ENCODE measurements at regions not wholly inside any gene's neighbourhood (a gene's known extent, or its start where the extent isn't known, plus 50 kb on each side); places are given as distances from the start of the nearest gene placed in this dataset.

GRCh38 chr6:20349225-20349624 is 52.5 kb upstream of the E2F3 start:
- H3K27me3 ChIP-seq (ENCODE audit: insufficient read depth), result no peaks in the 10 kb centered on the region
- no peaks in the 10 kb centered on the region for H4K20me1 ChIP-seq (replicated peaks; ENCODE audit: insufficient read depth)
- no peak for ATAC-seq
- no peaks in the 10 kb centered on the region for H3K79me2 ChIP-seq (replicated peaks; ENCODE audit: insufficient read depth)
- H3K27ac ChIP-seq (ENCODE audit: low read depth), result no peak overlapping the region
- no peak overlapping the region for H3K4me3 ChIP-seq
- peaks cover 8% of the 10 kb centered on the region for H3K27me3 Mint-ChIP-seq (ENCODE audit: insufficient read depth, low read depth, poor library complexity)
- no peak for DNase-seq (ENCODE audit: low spot score)
- H3K9me3 Mint-ChIP-seq, result no peaks in the 10 kb centered on the region
- no peaks in the 10 kb centered on the region for H3K4me1 ChIP-seq (ENCODE audit: insufficient read depth)
- no peaks in the 10 kb centered on the region for H3K4me1 Mint-ChIP-seq
- H3K4me2 ChIP-seq, result no peak overlapping the region
- H3K9me2 ChIP-seq (ENCODE audit: insufficient read depth), result peaks cover 2% of the 10 kb centered on the region; the same call in 1 of the 2 replicates
- no peaks in the 10 kb centered on the region for H3K36me3 ChIP-seq (ENCODE audit: insufficient read depth)
- H3K27ac Mint-ChIP-seq, result no peak overlapping the region
- no peak overlapping the region for H3K4me3 Mint-ChIP-seq
- no peak overlapping the region for H2AFZ ChIP-seq
- no peaks in the 10 kb centered on the region for H3F3A ChIP-seq (replicated peaks; ENCODE audit: low read depth)
- H3K36me3 Mint-ChIP-seq (ENCODE audit: low read depth), result no peaks in the 10 kb centered on the region
- TF ChIP-seq, protein P1, sequence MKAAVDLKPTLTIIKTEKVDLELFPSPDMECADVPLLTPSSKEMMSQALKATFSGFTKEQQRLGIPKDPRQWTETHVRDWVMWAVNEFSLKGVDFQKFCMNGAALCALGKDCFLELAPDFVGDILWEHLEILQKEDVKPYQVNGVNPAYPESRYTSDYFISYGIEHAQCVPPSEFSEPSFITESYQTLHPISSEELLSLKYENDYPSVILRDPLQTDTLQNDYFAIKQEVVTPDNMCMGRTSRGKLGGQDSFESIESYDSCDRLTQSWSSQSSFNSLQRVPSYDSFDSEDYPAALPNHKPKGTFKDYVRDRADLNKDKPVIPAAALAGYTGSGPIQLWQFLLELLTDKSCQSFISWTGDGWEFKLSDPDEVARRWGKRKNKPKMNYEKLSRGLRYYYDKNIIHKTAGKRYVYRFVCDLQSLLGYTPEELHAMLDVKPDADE (IDR thresholded peaks at IDR 0.05), result no peak
- TF ChIP-seq, protein P2, sequence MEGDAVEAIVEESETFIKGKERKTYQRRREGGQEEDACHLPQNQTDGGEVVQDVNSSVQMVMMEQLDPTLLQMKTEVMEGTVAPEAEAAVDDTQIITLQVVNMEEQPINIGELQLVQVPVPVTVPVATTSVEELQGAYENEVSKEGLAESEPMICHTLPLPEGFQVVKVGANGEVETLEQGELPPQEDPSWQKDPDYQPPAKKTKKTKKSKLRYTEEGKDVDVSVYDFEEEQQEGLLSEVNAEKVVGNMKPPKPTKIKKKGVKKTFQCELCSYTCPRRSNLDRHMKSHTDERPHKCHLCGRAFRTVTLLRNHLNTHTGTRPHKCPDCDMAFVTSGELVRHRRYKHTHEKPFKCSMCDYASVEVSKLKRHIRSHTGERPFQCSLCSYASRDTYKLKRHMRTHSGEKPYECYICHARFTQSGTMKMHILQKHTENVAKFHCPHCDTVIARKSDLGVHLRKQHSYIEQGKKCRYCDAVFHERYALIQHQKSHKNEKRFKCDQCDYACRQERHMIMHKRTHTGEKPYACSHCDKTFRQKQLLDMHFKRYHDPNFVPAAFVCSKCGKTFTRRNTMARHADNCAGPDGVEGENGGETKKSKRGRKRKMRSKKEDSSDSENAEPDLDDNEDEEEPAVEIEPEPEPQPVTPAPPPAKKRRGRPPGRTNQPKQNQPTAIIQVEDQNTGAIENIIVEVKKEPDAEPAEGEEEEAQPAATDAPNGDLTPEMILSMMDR (conservative IDR thresholded peaks at IDR 0.05; ENCODE audit: low read depth in 2 of 2), result no peak
- TF ChIP-seq CREB1 (CRISPR knock-in tag; IDR thresholded peaks at IDR 0.05; ENCODE audit: low read depth), result no peak
- TF ChIP-seq STAT1 (IDR thresholded peaks at IDR 0.05; ENCODE audit: unreplicated experiment), result no peak
- TF ChIP-seq EZH2 (IDR thresholded peaks at IDR 0.05; ENCODE audit: low read depth, unreplicated experiment), result no peak
- TF ChIP-seq ZNF331 (CRISPR knock-in tag; IDR thresholded peaks at IDR 0.05; ENCODE audit: low read depth), result no peak
- no peak for TF ChIP-seq NANOG (IDR thresholded peaks at IDR 0.05; ENCODE audit: borderline replicate concordance)
- no peak for TF ChIP-seq JUNB (IDR thresholded peaks at IDR 0.05; ENCODE audit: unreplicated experiment)
- TF ChIP-seq, protein P3, sequence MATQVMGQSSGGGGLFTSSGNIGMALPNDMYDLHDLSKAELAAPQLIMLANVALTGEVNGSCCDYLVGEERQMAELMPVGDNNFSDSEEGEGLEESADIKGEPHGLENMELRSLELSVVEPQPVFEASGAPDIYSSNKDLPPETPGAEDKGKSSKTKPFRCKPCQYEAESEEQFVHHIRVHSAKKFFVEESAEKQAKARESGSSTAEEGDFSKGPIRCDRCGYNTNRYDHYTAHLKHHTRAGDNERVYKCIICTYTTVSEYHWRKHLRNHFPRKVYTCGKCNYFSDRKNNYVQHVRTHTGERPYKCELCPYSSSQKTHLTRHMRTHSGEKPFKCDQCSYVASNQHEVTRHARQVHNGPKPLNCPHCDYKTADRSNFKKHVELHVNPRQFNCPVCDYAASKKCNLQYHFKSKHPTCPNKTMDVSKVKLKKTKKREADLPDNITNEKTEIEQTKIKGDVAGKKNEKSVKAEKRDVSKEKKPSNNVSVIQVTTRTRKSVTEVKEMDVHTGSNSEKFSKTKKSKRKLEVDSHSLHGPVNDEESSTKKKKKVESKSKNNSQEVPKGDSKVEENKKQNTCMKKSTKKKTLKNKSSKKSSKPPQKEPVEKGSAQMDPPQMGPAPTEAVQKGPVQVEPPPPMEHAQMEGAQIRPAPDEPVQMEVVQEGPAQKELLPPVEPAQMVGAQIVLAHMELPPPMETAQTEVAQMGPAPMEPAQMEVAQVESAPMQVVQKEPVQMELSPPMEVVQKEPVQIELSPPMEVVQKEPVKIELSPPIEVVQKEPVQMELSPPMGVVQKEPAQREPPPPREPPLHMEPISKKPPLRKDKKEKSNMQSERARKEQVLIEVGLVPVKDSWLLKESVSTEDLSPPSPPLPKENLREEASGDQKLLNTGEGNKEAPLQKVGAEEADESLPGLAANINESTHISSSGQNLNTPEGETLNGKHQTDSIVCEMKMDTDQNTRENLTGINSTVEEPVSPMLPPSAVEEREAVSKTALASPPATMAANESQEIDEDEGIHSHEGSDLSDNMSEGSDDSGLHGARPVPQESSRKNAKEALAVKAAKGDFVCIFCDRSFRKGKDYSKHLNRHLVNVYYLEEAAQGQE (IDR thresholded peaks at IDR 0.05; ENCODE audit: unreplicated experiment), result no peak
- TF ChIP-seq ZNF462 (CRISPR knock-in tag; IDR thresholded peaks at IDR 0.05), result no peak
- TF ChIP-seq ZNF114 (CRISPR knock-in tag; IDR thresholded peaks at IDR 0.05), result no peak
